B cell (primary cell): ENCODE measurements at regions not wholly inside any gene's neighbourhood (a gene's known extent, or its start where the extent isn't known, plus 50 kb on each side); places are given as distances from the start of the nearest gene placed in this dataset.

Experiments used
- ATAC-seq: fragments of 200-7000 bp; cut with Tn5 transposase; one replicate; pipeline ENCODE4 v1.10.0; 2021; ENCODE audit warnings: low read depth, mild to moderate bottlenecking, moderate number of reproducible peaks, moderate library complexity
- CTCF ChIA-PET: fragments of 350-600 bp; sonication (Branson Sonifier 250); formaldehyde crosslinking; loops from one replicate; lab custom pipeline; 2021; ENCODE audit warnings: antibody characterized with exemption, inconsistent platforms; lab: Charles Lee
- POLR2A ChIA-PET: fragments of 350-600 bp; sonication (Branson Sonifier 250); formaldehyde crosslinking; loops from one replicate; lab custom pipeline; 2021; ENCODE audit warnings: antibody characterized with exemption; lab: Charles Lee
- DNase-seq: peaks from one replicate; pipeline ENCODE4 v3.0.0; 2013
- H2AFZ ChIP-seq: 2 replicates; pipeline ENCODE4 v1.6.1; 2012; ENCODE audit warnings: mild to moderate bottlenecking, low read depth, low read length; ENCODE audit not compliant: insufficient read depth, poor library complexity, severe bottlenecking
- H3K27ac ChIP-seq, 2 donors: 1 replicate in 1 of 2; 2 replicates in 1 of 2; pipeline ENCODE4 v1.5.1; 2012 to 2013; ENCODE audit warnings: low read length in 2 of 2, mild to moderate bottlenecking in 2 of 2, moderate library complexity in 1 of 2
- H3K27me3 ChIP-seq, 4 experiments: fragments of 200-600 bp in 1 of 4; sonication (generic) in 1 of 4; replicated peaks in 1 of 4; 1 replicate in 2 of 4; 2 replicates in 2 of 4; pipeline versions ENCODE4 v1.6.1 to v1.7.0; 2013 to 2016; ENCODE audit warnings: low read length in 3 of 4, mild to moderate bottlenecking in 2 of 4, mixed read lengths in 1 of 4, moderate library complexity in 1 of 4; ENCODE audit not compliant: insufficient read depth in 4 of 4, control insufficient read depth in 3 of 4; ENCODE audit errors: control extremely low read depth in 1 of 4
- H3K36me3 ChIP-seq, 2 experiments: replicated peaks in 1 of 2; 1 replicate in 1 of 2; 2 replicates in 1 of 2; pipeline versions ENCODE4 v1.6.1 to v1.7.1; 2013; ENCODE audit warnings: low read length in 1 of 2; ENCODE audit not compliant: insufficient read depth in 2 of 2, control insufficient read depth in 1 of 2; ENCODE audit errors: control extremely low read depth in 1 of 2, extremely low read depth in 1 of 2
- H3K4me1 ChIP-seq, 2 donors: fragments of 200-600 bp in 1 of 2; sonication (generic) in 1 of 2; 1 replicate in 1 of 2; 2 replicates in 1 of 2; pipeline versions ENCODE4 v1.5.1 to v1.6.1; 2013 to 2017; ENCODE audit warnings: low read length in 2 of 2; ENCODE audit not compliant: control insufficient read depth in 2 of 2, insufficient read depth in 2 of 2
- H3K4me2 ChIP-seq: replicated peaks from 2 replicates; pipeline ENCODE3; 2012; ENCODE audit warnings: mild to moderate bottlenecking, low read depth, low read length; ENCODE audit not compliant: poor library complexity, severe bottlenecking
- H3K4me3 ChIP-seq, 5 experiments: fragments of 200-600 bp in 1 of 5; sonication (generic) in 1 of 5; 1 replicate in 3 of 5; 2 replicates in 2 of 5; pipeline versions ENCODE4 v1.5.1 to v1.7.0; 2011 to 2016; ENCODE audit warnings: low read length in 4 of 5, mild to moderate bottlenecking in 4 of 5, low read depth in 2 of 5, control low read depth in 1 of 5, moderate library complexity in 1 of 5; ENCODE audit not compliant: insufficient read depth in 1 of 5; ENCODE audit errors: control extremely low read depth in 1 of 5, extremely low read depth in 1 of 5
- H3K79me2 ChIP-seq: fragments of 200-600 bp; sonication (generic); one replicate; pipeline ENCODE4 v1.6.0; 2016; ENCODE audit warnings: low read length; ENCODE audit not compliant: control insufficient read depth, insufficient read depth
- H3K9ac ChIP-seq: fragments of 200-600 bp; sonication (generic); 2 replicates; pipeline ENCODE4 v1.6.1; 2017; ENCODE audit warnings: mild to moderate bottlenecking, low read length, moderate library complexity
- H3K9me3 ChIP-seq, 3 donors: one replicate each; pipeline versions ENCODE4 v1.6.1 to v1.7.1; 2013; ENCODE audit warnings: low read length in 2 of 3; ENCODE audit not compliant: control insufficient read depth in 2 of 3, insufficient read depth in 1 of 3; ENCODE audit errors: control extremely low read depth in 1 of 3
- H4K20me1 ChIP-seq: 2 replicates; pipeline ENCODE4 v1.6.0; 2012; ENCODE audit warnings: mild to moderate bottlenecking, low read length; ENCODE audit not compliant: insufficient read depth, control insufficient read depth, poor library complexity, severe bottlenecking
- H3K27ac Mint-ChIP-seq: one replicate; pipeline ENCODE4 v1.8.0; 2021; ENCODE audit warnings: mixed read lengths
- H3K27me3 Mint-ChIP-seq: one replicate; pipeline ENCODE4 v1.8.0; 2021; ENCODE audit warnings: mixed read lengths
- H3K4me1 Mint-ChIP-seq: one replicate; pipeline ENCODE4 v1.8.0; 2021; ENCODE audit warnings: mixed read lengths
- H3K4me3 Mint-ChIP-seq: one replicate; pipeline ENCODE4 v1.8.0; 2021; ENCODE audit warnings: mixed read lengths
- H3K9me3 Mint-ChIP-seq: one replicate; pipeline ENCODE4 v1.8.0; 2022; ENCODE audit warnings: mixed read lengths; ENCODE audit not compliant: insufficient read depth
- CTCF ChIP-seq: fragments of 200-600 bp; IDR thresholded peaks from one replicate; pipeline ENCODE4 v1.8.0; 2022; ENCODE audit warnings: antibody characterized with exemption, mild to moderate bottlenecking
- EZH2 ChIP-seq: IDR thresholded peaks from 2 replicates; pipeline ENCODE4 v1.6.1; 2012; ENCODE audit warnings: borderline replicate concordance, low read depth, mild to moderate bottlenecking, moderate library complexity, low read length; ENCODE audit not compliant: insufficient read depth, poor library complexity, severe bottlenecking
- WGBS: methylation state at CpG from one replicate; pipeline ENCODE4 v1.1.5; 2013; ENCODE audit warnings: missing lambda C conversion rate; ENCODE audit not compliant: insufficient coverage; 5-methylcytosine and 5-hydroxymethylcytosine counted together
- intact Hi-C: fragments of 100-400 bp; cut with micrococcal nuclease; formaldehyde crosslinking; loops from one replicate; pipeline ENCODE4 v1.10.0; 2022

- Histone ChIP-seq H3K4me3 (no peak overlapping the region), H3K27ac (no peak overlapping the region), H3K79me2 (no peaks in the 10 kb centered on the region), H3K36me3 (no peaks in the 10 kb centered on the region), H3K9me3 (no peaks in the 10 kb centered on the region), H4K20me1 (no peaks in the 10 kb centered on the region), H3K9ac (no peak overlapping the region), H3K4me2 (no peak overlapping the region), H2AFZ (no peak overlapping the region), H3K4me1 (no peaks in the 10 kb centered on the region), H3K27me3 (no peaks in the 10 kb centered on the region)
- TF ChIP-seq EZH2 (no peak), CTCF (no peak)
- Mint-ChIP-seq H3K9me3 (no peaks in the 10 kb centered on the region), H3K27ac (no peak overlapping the region), H3K27me3 (no peaks in the 10 kb centered on the region), H3K4me1 (no peaks in the 10 kb centered on the region), H3K4me3 (no peak overlapping the region)
- ATAC-seq (no peak), DNase-seq (no peak)
- POLR2A ChIA-PET: interaction anchor here (0.7 kb wide), 1 partner anchor 1904 kb away, joined by 4 read pairs; no protein-coding TSS in a partner anchor
- intact Hi-C loops: no loop called here
- WGBS: 100% methylated on average over 1 of the region's 2 CpGs
- CTCF ChIA-PET: no interaction called here
Observed at GRCh38 chr7:10592604-10593003, 381.1 kb upstream of the PHF14 start.

- H3K79me2 ChIP-seq: no peaks in the 10 kb centered on the region
- no peak overlapping the region for H3K9ac ChIP-seq
- no peaks in the 10 kb centered on the region for H3K9me3 ChIP-seq
- H4K20me1 ChIP-seq: no peaks in the 10 kb centered on the region
- no peak overlapping the region for H3K27ac Mint-ChIP-seq
- no peak overlapping the region for H3K27ac ChIP-seq
- H3K27me3 Mint-ChIP-seq: no peaks in the 10 kb centered on the region
- H3K36me3 ChIP-seq: no peaks in the 10 kb centered on the region
- ChIA-PET CTCF (no interaction called here), POLR2A (interaction anchor here (0.7 kb wide), 1 partner anchor 1905 kb away, joined by 4 read pairs; no protein-coding TSS in a partner anchor)
- intact Hi-C loops: no loop called here
- H2AFZ ChIP-seq: no peak overlapping the region
- H3K9me3 Mint-ChIP-seq: no peaks in the 10 kb centered on the region
- no peak for TF ChIP-seq EZH2
- no peak for TF ChIP-seq CTCF
- H3K27me3 ChIP-seq: no peaks in the 10 kb centered on the region
- WGBS: no CpG with 5 or more reads among the region's 4 CpGs
- H3K4me2 ChIP-seq: no peak overlapping the region
- no peaks in the 10 kb centered on the region for H3K4me1 Mint-ChIP-seq
- H3K4me3 Mint-ChIP-seq: no peak overlapping the region
- ATAC-seq (no peak), DNase-seq (no peak)
- H3K4me1 ChIP-seq: no peaks in the 10 kb centered on the region
- H3K4me3 ChIP-seq: no peak overlapping the region
Observed at GRCh38 chr7:10593080-10593479, 380.6 kb upstream of the PHF14 start.
